A673 (cell line): ENCODE measurements at regions not wholly inside any gene's neighbourhood (a gene's known extent, or its start where the extent isn't known, plus 50 kb on each side); places are given as distances from the start of the nearest gene placed in this dataset.

Source experiments
- BruUV-seq: library from RNA; stranded (reverse); fragments of 400-500 nt; replicated peaks from 2 replicates; lab custom pipeline; 2021; lab: Mats Ljungman, UMichigan
- CTCF ChIA-PET: fragments of 300-600 bp; sonication (Branson Sonifier 250); formaldehyde crosslinking; loops from one replicate; lab custom pipeline; 2022; ENCODE audit warnings: antibody characterized with exemption; lab: Charles Lee
- POLR2A ChIA-PET: fragments of 300-600 bp; sonication (Branson Sonifier 250); formaldehyde crosslinking; loops from one replicate; lab custom pipeline; 2022; ENCODE audit warnings: antibody characterized with exemption; ENCODE audit not compliant: low non-redundant PET; lab: Charles Lee
- DNase-seq: peaks from one replicate; pipeline ENCODE4 v3.0.0-alpha.2; 2015; ENCODE audit warnings: low spot score
- H3K27ac ChIP-seq: fragments of 200-600 bp; sonication (generic); 2 replicates; pipeline ENCODE4 v1.5.1; 2016; ENCODE audit warnings: mixed run types, low read depth, mild to moderate bottlenecking, mixed read lengths, antibody characterized with exemption, low read length; ENCODE audit not compliant: poor library complexity, severe bottlenecking
- H3K27me3 ChIP-seq: fragments of 200-600 bp; sonication (generic); replicated peaks from 2 replicates; pipeline ENCODE4 v1.6.1; 2017; ENCODE audit warnings: mixed run types, low read depth, mild to moderate bottlenecking, mixed read lengths, antibody characterized with exemption, low read length; ENCODE audit not compliant: insufficient read depth, poor library complexity
- H3K36me3 ChIP-seq: fragments of 200-600 bp; sonication (generic); 2 replicates; pipeline ENCODE4 v1.6.1; 2016; ENCODE audit warnings: mixed run types, mild to moderate bottlenecking, mixed read lengths, antibody characterized with exemption, low read length; ENCODE audit not compliant: insufficient read depth, poor library complexity, severe bottlenecking
- H3K4me1 ChIP-seq: fragments of 200-600 bp; sonication (generic); 2 replicates; pipeline ENCODE4 v1.6.1; 2017; ENCODE audit warnings: mixed run types, mild to moderate bottlenecking, mixed read lengths, antibody characterized with exemption, low read length; ENCODE audit not compliant: insufficient read depth, poor library complexity, severe bottlenecking
- H3K4me3 ChIP-seq: fragments of 200-600 bp; sonication (generic); 2 replicates; pipeline ENCODE4 v1.5.1; 2016; ENCODE audit warnings: low read depth, mixed run types, mild to moderate bottlenecking, mixed read lengths, low read length; ENCODE audit not compliant: poor library complexity, severe bottlenecking
- H3K9me3 ChIP-seq: fragments of 200-600 bp; sonication (generic); 2 replicates; pipeline ENCODE4 v1.6.1; 2016; ENCODE audit warnings: mixed run types, low read depth, mild to moderate bottlenecking, mixed read lengths, antibody characterized with exemption, low read length; ENCODE audit not compliant: poor library complexity, severe bottlenecking
- CTCF ChIP-seq: fragments of 300-800, 200-600 bp; sonication (generic); conservative IDR thresholded peaks from 2 replicates; pipeline ENCODE4 v1.5.1; 2017; ENCODE audit warnings: low read depth, mild to moderate bottlenecking, antibody characterized with exemption, low read length, moderate library complexity, mixed read lengths
- EZH2 ChIP-seq: fragments of 200-600 bp; sonication (generic); IDR thresholded peaks from 2 replicates; pipeline ENCODE4 v1.6.1; 2017; ENCODE audit warnings: borderline replicate concordance, low read depth, mild to moderate bottlenecking, mixed read lengths, antibody characterized with exemption, low read length; ENCODE audit not compliant: poor library complexity, severe bottlenecking
- intact Hi-C: fragments of 100-400 bp; cut with micrococcal nuclease; formaldehyde crosslinking; loops from one replicate; pipeline ENCODE4 v1.10.0; 2022; ENCODE audit not compliant: unreplicated experiment

- CTCF ChIA-PET: no interaction called here
- H3K27ac ChIP-seq: no peak overlapping the region
These were observed 599.1 kb upstream of the CLINT1 start for GRCh38 chr5:158458086-158458485.

GRCh38 chr5:158456756-158457155, 597.8 kb upstream of the CLINT1 start:
- H3K27me3 ChIP-seq: no peaks in the 10 kb centered on the region
- no peaks in the 10 kb centered on the region for H3K36me3 ChIP-seq
- BruUV-seq: no TSS peak
- no peaks in the 10 kb centered on the region for H3K9me3 ChIP-seq
- no peaks in the 10 kb centered on the region for H3K4me1 ChIP-seq
- CTCF ChIA-PET: no interaction called here
- POLR2A ChIA-PET: no interaction called here
- TF ChIP-seq EZH2: no peak
- TF ChIP-seq CTCF: no peak
- no peak overlapping the region for H3K4me3 ChIP-seq
- H3K27ac ChIP-seq: no peak overlapping the region
- DNase-seq: no peak
- intact Hi-C loops: no loop called here

More at GRCh38 chr5:158458086-158458485, 599.1 kb upstream of the CLINT1 start:
- H3K4me1 ChIP-seq: no peaks in the 10 kb centered on the region
- no peak overlapping the region for H3K4me3 ChIP-seq
- intact Hi-C loops: no loop called here
- no peak for TF ChIP-seq CTCF
- no peak for TF ChIP-seq EZH2
- BruUV-seq: no TSS peak
- no peaks in the 10 kb centered on the region for H3K27me3 ChIP-seq
- POLR2A ChIA-PET: no interaction called here
- no peaks in the 10 kb centered on the region for H3K9me3 ChIP-seq
- H3K36me3 ChIP-seq: no peaks in the 10 kb centered on the region
- DNase-seq: no peak

GRCh38 chr5:158456241-158456640, 597.3 kb upstream of the CLINT1 start:
- Histone ChIP-seq H3K36me3 (no peaks in the 10 kb centered on the region), H3K4me3 (no peak overlapping the region), H3K4me1 (no peaks in the 10 kb centered on the region), H3K27ac (no peak overlapping the region), H3K27me3 (no peaks in the 10 kb centered on the region), H3K9me3 (no peaks in the 10 kb centered on the region)
- ChIA-PET POLR2A (no interaction called here), CTCF (no interaction called here)
- BruUV-seq: no TSS peak
- DNase-seq: no peak
- TF ChIP-seq CTCF: no peak
- TF ChIP-seq EZH2: no peak
- intact Hi-C loops: no loop called here
